ENCODE measurements at regions not wholly inside any gene's neighbourhood (a gene's known extent, or its start where the extent isn't known, plus 50 kb on each side); places are given as distances from the start of the nearest gene placed in this dataset.

DNA sequence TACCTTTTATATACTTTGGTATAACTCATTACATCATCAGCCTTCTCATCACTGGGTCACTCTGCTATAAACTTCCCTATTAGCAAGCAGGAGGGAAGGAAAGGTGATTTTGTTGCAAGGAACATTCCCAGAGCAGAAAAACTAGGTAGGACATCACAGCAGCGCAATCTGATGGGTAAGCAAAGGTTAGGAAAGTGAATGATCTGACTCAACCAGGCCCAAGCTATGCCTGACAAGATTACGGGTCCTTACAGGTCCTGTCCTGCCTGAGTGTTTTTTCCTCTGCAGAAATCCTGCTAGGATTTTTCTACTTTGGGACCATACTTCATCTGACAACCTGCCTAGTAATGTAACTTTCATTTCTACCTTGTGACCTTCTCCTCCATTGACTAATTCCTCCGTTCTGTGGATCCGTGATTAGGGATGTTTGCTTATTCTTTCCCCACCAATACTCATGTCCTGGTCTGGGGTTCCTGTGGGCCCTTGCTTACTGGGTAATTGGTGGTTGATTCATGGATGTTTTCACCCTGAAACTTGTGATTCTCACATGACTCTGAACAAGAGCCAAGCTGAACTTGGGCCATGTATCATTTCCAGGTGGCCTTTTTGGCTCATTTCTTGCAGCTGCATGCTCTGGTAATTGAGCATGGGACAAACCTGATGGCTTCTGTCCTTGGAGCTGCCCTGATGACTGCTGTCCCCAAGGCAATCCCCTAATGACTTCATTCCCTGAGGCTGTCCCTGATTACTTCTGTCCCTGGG, 111.9 kb upstream of the KIT start:
- no peaks in the 10 kb centered on the region for H3K36me3 Mint-ChIP-seq (ENCODE audit: insufficient read depth in 2 of 2)
- DNase-seq (no peak), ATAC-seq (replicated peaks in 1 of 2) (no peak)
- H3K27ac Mint-ChIP-seq: no peak overlapping the region
- no peaks in the 10 kb centered on the region for H3K9me3 Mint-ChIP-seq
- H3K4me3 Mint-ChIP-seq: no peak overlapping the region
- peaks cover 14% of the 10 kb centered on the region for H3K27me3 Mint-ChIP-seq (ENCODE audit: low read depth)
- H3K4me1 Mint-ChIP-seq (ENCODE audit: low read depth): peaks cover 9% of the 10 kb centered on the region

DNA sequence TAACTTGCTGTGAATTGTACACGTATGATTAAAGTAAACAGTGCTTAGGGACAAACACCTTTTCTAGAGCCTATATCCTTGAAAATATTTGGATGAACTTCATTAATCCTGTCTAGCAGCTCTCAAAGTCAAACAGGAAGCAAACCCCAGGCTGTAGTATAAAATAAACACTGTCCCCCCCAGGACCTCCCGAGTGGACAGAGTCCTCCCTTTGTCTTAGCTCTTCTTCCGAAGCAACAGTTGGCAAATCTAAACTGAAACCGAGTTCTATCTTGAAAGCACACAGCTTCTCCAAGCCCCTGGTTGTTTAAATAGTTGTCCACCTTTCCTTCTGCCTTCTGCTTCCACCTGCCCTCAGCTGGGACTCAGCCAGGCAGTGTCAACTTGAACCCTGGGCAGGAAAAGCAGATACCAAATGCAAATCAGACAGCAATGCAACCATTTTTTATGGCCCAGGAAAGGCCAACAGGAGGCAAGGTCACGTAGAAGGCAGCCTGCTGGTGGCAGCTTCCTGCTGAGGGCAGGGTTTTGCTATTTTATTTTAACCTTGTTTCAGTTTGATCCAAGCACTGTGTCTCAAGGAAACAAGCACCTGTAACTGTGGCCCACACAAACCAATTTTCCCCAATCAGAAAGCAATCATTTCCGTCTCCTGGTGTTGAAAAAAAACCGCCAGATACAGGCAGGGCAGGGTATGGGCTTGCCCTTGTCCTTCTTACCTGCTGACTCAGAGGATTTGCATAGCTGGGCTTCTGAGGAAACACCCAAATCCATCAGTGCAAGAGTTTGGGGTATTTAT, 110.3 kb upstream of the KIT start:
- ATAC-seq (replicated peaks in 1 of 2): peak; percentile 82
- DNase-seq: peak; percentile 8 to 15
- Mint-ChIP-seq H3K27ac (peak overlapping the region; percentile 38), H3K27me3 (ENCODE audit: low read depth) (peaks cover 6% of the 10 kb centered on the region), H3K9me3 (no peaks in the 10 kb centered on the region), H3K4me1 (ENCODE audit: low read depth) (peaks cover 9% of the 10 kb centered on the region), H3K36me3 (ENCODE audit: insufficient read depth in 2 of 2) (no peaks in the 10 kb centered on the region), H3K4me3 (peak overlapping the region in 1 of 2 donors; percentile 58)

DNA sequence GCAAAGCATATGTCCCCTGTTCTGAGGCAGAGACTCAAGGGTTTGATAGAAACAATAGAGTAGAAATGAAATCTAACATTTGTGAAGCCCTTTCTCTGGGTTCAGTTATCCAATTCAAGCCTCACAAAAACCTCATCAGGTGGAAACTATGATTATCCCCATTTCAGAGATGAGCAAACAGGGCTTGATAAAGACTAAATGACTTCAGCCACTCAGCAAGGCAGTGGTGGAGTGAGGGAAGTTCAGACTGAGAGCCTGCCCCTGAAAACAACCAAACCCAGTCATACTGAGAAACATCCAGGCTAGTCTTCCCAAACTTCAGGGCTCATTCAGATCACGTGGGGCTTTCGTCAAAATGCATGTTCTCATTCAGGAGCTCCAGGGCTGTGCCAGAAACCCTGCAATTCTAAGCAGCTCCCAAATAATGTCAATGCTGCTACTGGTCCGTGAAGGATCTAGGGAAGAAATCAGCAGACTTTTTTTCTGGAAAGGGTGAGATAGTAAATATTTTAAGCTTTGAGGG, 109.6 kb upstream of the KIT start:
- Mint-ChIP-seq H3K36me3 (ENCODE audit: insufficient read depth in 2 of 2) (no peaks in the 10 kb centered on the region), H3K4me3 (no peak overlapping the region), H3K9me3 (no peaks in the 10 kb centered on the region), H3K4me1 (ENCODE audit: low read depth) (peaks cover 9% of the 10 kb centered on the region), H3K27me3 (ENCODE audit: low read depth) (peaks cover 6% of the 10 kb centered on the region), H3K27ac (no peak overlapping the region)
- ATAC-seq (replicated peaks in 1 of 2) (peak; percentile 73 to 77), DNase-seq (peak in 1 of 2 donors; percentile 6)

DNA sequence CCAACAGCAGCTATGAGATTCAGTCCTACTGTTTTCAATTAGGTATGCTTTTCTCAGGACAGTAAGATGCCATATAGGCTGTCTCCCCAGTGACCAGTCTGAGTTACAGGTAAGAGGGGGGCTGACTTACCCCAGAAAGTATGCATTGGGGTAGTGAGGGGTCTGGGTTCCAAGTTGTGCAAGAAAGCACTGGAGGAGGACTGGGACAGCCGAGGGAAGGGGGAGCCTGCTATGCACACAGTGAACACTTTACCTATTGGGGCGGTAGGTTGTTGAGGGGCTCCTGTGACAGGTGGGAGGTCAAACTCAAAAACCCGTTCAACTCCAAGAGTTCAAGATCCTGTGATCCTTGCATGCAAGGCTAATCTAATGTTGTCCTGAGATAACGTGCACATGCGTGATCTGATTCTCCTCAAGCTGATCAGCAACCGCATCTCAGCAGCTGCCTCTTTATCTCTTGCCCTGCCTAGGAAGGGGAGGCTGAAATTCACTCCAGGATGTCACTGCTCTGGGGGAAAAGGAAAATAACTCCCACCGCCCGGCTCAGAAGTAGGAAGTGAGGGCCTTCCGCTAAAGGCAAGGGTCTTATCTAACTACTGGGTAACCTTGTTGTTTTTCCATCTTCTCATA, 108.8 kb upstream of the KIT start:
- ATAC-seq (replicated peaks in 1 of 2) (no peak), DNase-seq (no peak)
- H3K4me3 Mint-ChIP-seq: no peak overlapping the region
- no peaks in the 10 kb centered on the region for H3K36me3 Mint-ChIP-seq (ENCODE audit: insufficient read depth in 2 of 2)
- H3K27ac Mint-ChIP-seq: no peak overlapping the region
- H3K4me1 Mint-ChIP-seq (ENCODE audit: low read depth): peaks cover 9% of the 10 kb centered on the region
- peaks cover 6% of the 10 kb centered on the region for H3K27me3 Mint-ChIP-seq (ENCODE audit: low read depth)
- no peaks in the 10 kb centered on the region for H3K9me3 Mint-ChIP-seq

DNA sequence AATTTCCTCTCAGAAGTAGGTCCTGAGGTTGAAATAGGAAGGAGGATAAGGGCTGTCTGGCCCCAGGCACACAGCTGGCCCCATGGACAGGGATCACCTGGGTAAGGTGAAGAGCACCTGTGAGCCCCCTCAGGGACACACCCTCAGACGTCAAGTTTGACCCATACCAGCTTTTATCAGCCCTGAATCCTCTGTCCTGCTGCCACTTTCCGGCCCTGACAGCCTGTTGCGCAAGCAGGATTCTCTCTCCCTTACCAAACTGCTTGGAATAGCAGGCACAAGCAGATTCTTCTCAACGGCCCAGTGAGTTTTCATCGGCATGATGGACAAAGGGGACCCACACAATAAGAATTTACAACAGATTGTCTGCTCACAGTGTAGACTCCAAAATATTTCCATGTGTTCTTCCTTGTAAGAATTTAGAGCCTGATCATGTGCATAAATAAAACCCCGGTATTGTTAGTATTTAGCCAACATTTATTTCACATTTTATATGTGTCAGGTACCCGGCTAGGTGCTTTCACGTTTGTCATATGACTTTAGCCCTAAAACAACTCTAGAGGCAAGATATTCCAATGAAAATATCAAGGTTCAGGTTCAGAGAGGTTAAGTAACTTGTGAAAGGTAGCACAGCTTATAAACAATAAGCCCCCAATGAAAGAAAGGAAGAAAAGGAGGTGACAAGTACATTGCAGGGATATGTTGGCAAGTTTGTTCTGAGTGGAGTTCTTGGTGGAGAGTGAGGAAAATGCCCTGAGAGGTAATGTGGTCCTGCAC, 107.2 kb upstream of the KIT start:
- H3K27me3 Mint-ChIP-seq (ENCODE audit: low read depth): peaks cover 6% of the 10 kb centered on the region
- H3K4me1 Mint-ChIP-seq (ENCODE audit: low read depth): peaks cover 9% of the 10 kb centered on the region
- no peak overlapping the region for H3K27ac Mint-ChIP-seq
- no peak overlapping the region for H3K4me3 Mint-ChIP-seq
- no peaks in the 10 kb centered on the region for H3K36me3 Mint-ChIP-seq (ENCODE audit: insufficient read depth in 2 of 2)
- ATAC-seq (replicated peaks in 1 of 2): no peak
- no peaks in the 10 kb centered on the region for H3K9me3 Mint-ChIP-seq
- DNase-seq: no peak

DNA sequence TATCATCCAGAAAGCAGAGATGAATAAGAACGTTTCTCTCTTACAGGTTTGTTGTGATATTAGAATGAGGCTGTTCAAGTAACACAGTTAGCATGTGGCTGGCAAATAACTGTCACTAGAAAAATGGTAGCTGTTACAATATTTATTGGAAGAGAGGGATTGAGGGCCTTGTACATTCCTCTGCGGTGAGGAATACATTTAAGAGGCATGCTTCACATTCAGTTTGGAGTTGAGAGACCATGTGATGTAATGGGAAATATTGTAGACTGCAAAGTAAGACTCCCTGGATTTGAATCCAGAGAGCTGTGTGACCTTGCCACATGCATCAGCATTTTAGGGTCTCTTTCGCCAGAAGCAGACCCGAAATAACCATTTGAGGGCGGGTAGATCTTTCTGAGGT, 104.8 kb upstream of the KIT start:
- Mint-ChIP-seq H3K27me3 (ENCODE audit: low read depth) (peaks cover 6% of the 10 kb centered on the region), H3K4me3 (no peak overlapping the region), H3K9me3 (no peaks in the 10 kb centered on the region), H3K27ac (no peak overlapping the region), H3K4me1 (ENCODE audit: low read depth) (peaks cover under 1% of the 10 kb centered on the region), H3K36me3 (ENCODE audit: insufficient read depth in 2 of 2) (no peaks in the 10 kb centered on the region)
- DNase-seq: no peak
- no peak for ATAC-seq (replicated peaks in 1 of 2)

- DNase-seq (no peak), ATAC-seq (replicated peaks in 1 of 2) (no peak)
- Mint-ChIP-seq H3K9me3 (no peaks in the 10 kb centered on the region), H3K36me3 (ENCODE audit: insufficient read depth in 2 of 2) (no peaks in the 10 kb centered on the region), H3K4me1 (ENCODE audit: low read depth) (no peaks in the 10 kb centered on the region), H3K27me3 (ENCODE audit: low read depth) (peaks cover 5% of the 10 kb centered on the region), H3K4me3 (no peak overlapping the region), H3K27ac (no peak overlapping the region)
Observed at GRCh38 chr4:54554339-54554990, 103.3 kb upstream of the KIT start.

GRCh38 chr4:54556051-54556450, 101.7 kb upstream of the KIT start:
- ATAC-seq (replicated peaks in 1 of 2): no peak
- no peak for DNase-seq
- Mint-ChIP-seq H3K27ac (no peak overlapping the region), H3K4me1 (ENCODE audit: low read depth) (no peaks in the 10 kb centered on the region), H3K9me3 (no peaks in the 10 kb centered on the region), H3K4me3 (no peak overlapping the region), H3K27me3 (ENCODE audit: low read depth) (peaks cover 6% of the 10 kb centered on the region), H3K36me3 (ENCODE audit: insufficient read depth in 2 of 2) (no peaks in the 10 kb centered on the region)

GRCh38 chr4:54556587-54556986, 101.2 kb upstream of the KIT start:
- no peaks in the 10 kb centered on the region for H3K36me3 Mint-ChIP-seq (ENCODE audit: insufficient read depth in 2 of 2)
- H3K27me3 Mint-ChIP-seq (ENCODE audit: low read depth): peaks cover 6% of the 10 kb centered on the region
- DNase-seq (no peak), ATAC-seq (replicated peaks in 1 of 2) (no peak)
- H3K9me3 Mint-ChIP-seq: no peaks in the 10 kb centered on the region
- H3K4me3 Mint-ChIP-seq: no peak overlapping the region
- no peaks in the 10 kb centered on the region for H3K4me1 Mint-ChIP-seq (ENCODE audit: low read depth)
- H3K27ac Mint-ChIP-seq: no peak overlapping the region

- no peaks in the 10 kb centered on the region for H3K36me3 Mint-ChIP-seq (ENCODE audit: insufficient read depth in 2 of 2)
- H3K27me3 Mint-ChIP-seq (ENCODE audit: low read depth): peaks cover 6% of the 10 kb centered on the region
- no peaks in the 10 kb centered on the region for H3K4me1 Mint-ChIP-seq (ENCODE audit: low read depth)
- H3K4me3 Mint-ChIP-seq: no peak overlapping the region
- no peaks in the 10 kb centered on the region for H3K9me3 Mint-ChIP-seq
- DNase-seq: no peak
- H3K27ac Mint-ChIP-seq: no peak overlapping the region
- ATAC-seq (replicated peaks in 1 of 2): no peak
Observed at GRCh38 chr4:54558889-54559677, 98.7 kb upstream of the KIT start.

DNA sequence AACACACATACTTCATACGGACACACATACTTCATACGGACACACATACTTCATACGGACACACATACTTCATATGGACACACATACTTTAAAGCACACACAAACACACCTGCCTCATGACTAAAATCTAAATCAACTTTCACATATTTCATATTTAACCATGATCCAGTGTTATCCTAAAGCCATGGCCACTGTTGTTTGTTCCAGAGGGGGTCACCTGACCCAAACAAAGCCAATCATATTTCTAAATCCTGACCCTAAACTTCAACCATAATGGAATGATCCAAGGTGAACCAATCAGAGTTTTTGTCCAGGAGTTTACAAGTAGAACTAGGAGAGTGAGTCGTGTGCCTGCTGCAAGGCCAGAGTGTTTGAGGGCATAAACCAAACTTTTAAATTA, 97.2 kb upstream of the KIT start:
- no peaks in the 10 kb centered on the region for H3K4me1 Mint-ChIP-seq (ENCODE audit: low read depth)
- ATAC-seq (replicated peaks in 1 of 2): no peak
- no peak overlapping the region for H3K4me3 Mint-ChIP-seq
- no peaks in the 10 kb centered on the region for H3K9me3 Mint-ChIP-seq
- H3K27me3 Mint-ChIP-seq (ENCODE audit: low read depth): peaks cover 6% of the 10 kb centered on the region
- DNase-seq: no peak
- H3K36me3 Mint-ChIP-seq (ENCODE audit: insufficient read depth in 2 of 2): no peaks in the 10 kb centered on the region
- H3K27ac Mint-ChIP-seq: no peak overlapping the region

DNA sequence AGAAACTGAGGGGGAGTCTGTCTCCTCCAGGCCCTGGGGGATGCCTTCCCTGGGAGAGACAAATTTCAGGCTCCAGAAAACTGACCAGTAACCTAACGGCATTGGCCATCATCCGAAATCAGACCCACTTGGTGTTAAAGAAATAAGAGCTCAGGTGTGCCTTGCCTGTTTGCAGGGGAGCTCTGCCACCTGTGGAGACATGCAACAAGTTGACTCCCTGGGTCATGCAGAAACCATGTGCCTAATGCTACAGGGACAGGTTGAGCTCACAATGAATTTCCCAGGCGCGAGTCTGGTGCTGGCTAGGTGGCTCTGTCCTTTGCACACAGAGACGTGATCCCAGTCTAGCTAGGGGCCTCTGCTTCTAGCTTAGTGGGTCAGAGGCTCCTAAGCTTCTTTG, 95.8 kb upstream of the KIT start:
- no peaks in the 10 kb centered on the region for H3K9me3 Mint-ChIP-seq
- H3K27ac Mint-ChIP-seq: no peak overlapping the region
- H3K4me3 Mint-ChIP-seq: no peak overlapping the region
- no peaks in the 10 kb centered on the region for H3K36me3 Mint-ChIP-seq (ENCODE audit: insufficient read depth in 2 of 2)
- ATAC-seq (replicated peaks in 1 of 2) (no peak), DNase-seq (no peak)
- peaks cover 9% of the 10 kb centered on the region for H3K4me1 Mint-ChIP-seq (ENCODE audit: low read depth)
- peaks cover 6% of the 10 kb centered on the region for H3K27me3 Mint-ChIP-seq (ENCODE audit: low read depth)

Measured in activated T-cell treated with anti-CD3 and anti-CD28 coated beads, Interleukin-2, amount 50 U/mL, for 72 hours (primary cell).